ENCODE measurements at regions not wholly inside any gene's neighbourhood (a gene's known extent, or its start where the extent isn't known, plus 50 kb on each side); places are given as distances from the start of the nearest gene placed in this dataset.
"Not testable (repeated sequence)": the region's sequence is repeated elsewhere in the genome, so short reads cannot be mapped to it uniquely, and the experiment has no call there.

DNA sequence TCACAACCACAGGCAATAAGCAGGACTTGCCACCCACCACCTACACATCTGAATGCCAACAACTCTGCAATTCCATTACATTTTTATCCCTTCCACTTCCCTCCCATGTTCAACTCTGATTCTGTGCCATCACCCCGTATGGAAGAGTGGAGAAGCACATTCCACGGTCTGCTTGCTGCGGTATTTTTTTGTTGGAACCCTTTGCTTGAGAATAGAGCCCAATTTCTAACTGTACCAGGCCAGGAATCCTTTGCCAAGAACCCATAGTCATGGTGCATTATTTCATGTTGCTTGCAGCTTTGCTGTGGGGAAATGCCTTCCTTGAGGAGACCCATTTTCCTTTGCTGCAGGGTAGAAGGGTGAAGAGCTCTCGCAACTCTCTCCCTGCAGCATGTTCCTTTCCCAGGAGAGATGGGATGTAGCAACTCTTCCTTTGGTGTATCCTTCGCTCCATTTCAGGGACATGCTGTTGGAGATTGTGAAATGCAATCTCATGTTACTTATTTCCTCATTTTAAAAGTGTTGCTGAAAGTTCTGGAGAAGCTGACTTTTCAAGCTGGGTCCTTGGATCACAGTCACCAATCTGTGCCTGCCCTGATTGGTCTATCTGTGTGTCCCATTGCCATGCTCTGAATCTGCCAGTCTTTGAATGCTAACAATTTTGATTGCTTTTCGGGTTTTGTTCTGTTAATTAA lies 69.8 kb upstream of the STARD13 start:
- peak; percentile 9 for DNase-seq (ENCODE audit: low spot score)
- ChIA-PET CTCF (no interaction called here), POLR2A (ENCODE audit: low non-redundant PET) (interaction anchor here (0.6 kb wide), 1 partner anchor 228 kb away, joined by 3 read pairs; no protein-coding TSS in a partner anchor)
- TF ChIP-seq CTCF (conservative IDR thresholded peaks at IDR 0.05; ENCODE audit: low read depth, low read length): no peak
- TF ChIP-seq EZH2 (IDR thresholded peaks at IDR 0.05; ENCODE audit: borderline replicate concordance, low read depth, low read length, poor library complexity, severe bottlenecking): no peak
- Histone ChIP-seq H3K4me1 (ENCODE audit: insufficient read depth, low read length, poor library complexity, severe bottlenecking) (peaks cover 18% of the 10 kb centered on the region), H3K9me3 (ENCODE audit: low read depth, low read length, poor library complexity, severe bottlenecking) (no peaks in the 10 kb centered on the region), H3K36me3 (ENCODE audit: insufficient read depth, low read length, poor library complexity, severe bottlenecking) (no peaks in the 10 kb centered on the region), H3K27me3 (replicated peaks; ENCODE audit: insufficient read depth, low read depth, low read length, poor library complexity) (no peaks in the 10 kb centered on the region), H3K4me3 (ENCODE audit: low read depth, low read length, poor library complexity, severe bottlenecking) (no peak overlapping the region), H3K27ac (ENCODE audit: low read depth, low read length, poor library complexity, severe bottlenecking) (no peak overlapping the region)
- intact Hi-C loops (cut with micrococcal nuclease; ENCODE audit: unreplicated experiment): no loop called here
- no TSS peak for BruUV-seq (replicated peaks)

GRCh38 chr13:33358076-33358475 lies 72.5 kb upstream of the STARD13 start:
- intact Hi-C loops (cut with micrococcal nuclease; ENCODE audit: unreplicated experiment); H3K4me1 ChIP-seq (ENCODE audit: insufficient read depth, low read length, poor library complexity, severe bottlenecking); H3K9me3 ChIP-seq (ENCODE audit: low read depth, low read length, poor library complexity, severe bottlenecking); H3K27ac ChIP-seq (ENCODE audit: low read depth, low read length, poor library complexity, severe bottlenecking); BruUV-seq (replicated peaks); DNase-seq (ENCODE audit: low spot score); H3K36me3 ChIP-seq (ENCODE audit: insufficient read depth, low read length, poor library complexity, severe bottlenecking); H3K27me3 ChIP-seq (replicated peaks; ENCODE audit: insufficient read depth, low read depth, low read length, poor library complexity); POLR2A ChIA-PET (ENCODE audit: low non-redundant PET); H3K4me3 ChIP-seq (ENCODE audit: low read depth, low read length, poor library complexity, severe bottlenecking); CTCF ChIA-PET: not testable (repeated sequence)

DNA sequence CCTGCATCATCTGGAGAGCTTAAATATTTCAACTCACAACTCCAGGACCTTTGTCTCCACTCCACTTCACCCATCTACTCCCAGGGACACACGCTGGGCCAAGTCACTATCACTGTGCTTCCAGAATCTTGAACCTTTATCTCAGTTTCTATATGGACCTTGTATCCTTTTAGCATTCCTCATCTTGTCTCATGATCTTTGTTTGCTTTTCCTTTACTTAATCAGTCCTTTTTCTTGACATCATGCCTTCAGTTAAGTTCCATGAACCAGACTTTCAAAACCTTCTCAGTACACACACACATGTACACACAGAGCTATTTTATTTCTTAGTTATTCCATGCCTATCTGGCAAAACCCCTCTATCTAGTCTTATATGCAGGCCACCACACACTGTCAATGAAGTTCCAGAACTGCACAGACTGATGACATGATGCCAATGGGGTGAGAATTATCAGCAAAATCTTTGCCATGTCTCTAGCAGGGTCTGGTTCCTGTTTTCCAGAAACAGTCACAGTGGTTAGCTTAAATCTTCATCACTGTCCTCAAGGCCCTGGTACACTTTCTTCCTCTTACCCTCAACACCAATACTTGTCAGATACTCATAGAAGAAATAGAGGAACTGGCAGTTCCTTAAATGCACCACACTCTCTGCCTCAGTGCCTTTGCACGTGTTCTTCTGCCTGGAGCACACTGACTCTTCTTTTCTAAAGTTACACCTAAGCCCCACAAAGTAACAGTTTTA lies 77.6 kb upstream of the STARD13 start:
- POLR2A ChIA-PET (ENCODE audit: low non-redundant PET): no interaction called here
- no peaks in the 10 kb centered on the region for H3K27me3 ChIP-seq (replicated peaks; ENCODE audit: insufficient read depth, low read depth, low read length, poor library complexity)

More for the DNA sequence above, 77.6 kb upstream of the STARD13 start:
- no peaks in the 10 kb centered on the region for H3K36me3 ChIP-seq (ENCODE audit: insufficient read depth, low read length, poor library complexity, severe bottlenecking)
- no peak for DNase-seq (ENCODE audit: low spot score)
- no peaks in the 10 kb centered on the region for H3K9me3 ChIP-seq (ENCODE audit: low read depth, low read length, poor library complexity, severe bottlenecking)
- H3K4me1 ChIP-seq (ENCODE audit: insufficient read depth, low read length, poor library complexity, severe bottlenecking): peaks cover 14% of the 10 kb centered on the region
- CTCF ChIA-PET: no interaction called here
- no TSS peak for BruUV-seq (replicated peaks)
- intact Hi-C loops (cut with micrococcal nuclease; ENCODE audit: unreplicated experiment): no loop called here
- H3K27ac ChIP-seq (ENCODE audit: low read depth, low read length, poor library complexity, severe bottlenecking): no peak overlapping the region
- H3K4me3 ChIP-seq (ENCODE audit: low read depth, low read length, poor library complexity, severe bottlenecking): no peak overlapping the region
- TF ChIP-seq EZH2 (IDR thresholded peaks at IDR 0.05; ENCODE audit: borderline replicate concordance, low read depth, low read length, poor library complexity, severe bottlenecking) (no peak), CTCF (conservative IDR thresholded peaks at IDR 0.05; ENCODE audit: low read depth, low read length) (no peak)
